ENCODE measurements at regions not wholly inside any gene's neighbourhood (a gene's known extent, or its start where the extent isn't known, plus 50 kb on each side); places are given as distances from the start of the nearest gene placed in this dataset.

DNA sequence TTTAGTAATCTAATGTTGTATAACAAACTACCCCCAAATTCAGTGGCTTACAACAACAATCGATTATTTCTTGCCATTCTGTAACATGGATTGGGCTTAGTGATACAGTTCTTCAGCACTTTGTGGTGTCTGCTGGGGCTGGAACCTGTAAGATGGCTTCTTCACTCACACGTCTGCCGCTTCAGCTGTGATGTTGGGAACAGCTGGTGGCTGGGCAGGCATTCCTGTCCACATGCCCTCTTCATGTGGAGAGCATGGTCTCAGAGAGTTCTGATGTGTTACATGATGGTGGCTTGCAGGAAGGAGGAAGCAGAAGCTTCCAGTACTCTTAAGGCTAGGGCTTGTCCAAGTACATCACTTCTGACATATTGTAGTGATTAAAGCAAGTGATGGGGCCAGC, 276.9 kb downstream of the PTBP2 start:
- no peak for FAIRE-seq

DNA sequence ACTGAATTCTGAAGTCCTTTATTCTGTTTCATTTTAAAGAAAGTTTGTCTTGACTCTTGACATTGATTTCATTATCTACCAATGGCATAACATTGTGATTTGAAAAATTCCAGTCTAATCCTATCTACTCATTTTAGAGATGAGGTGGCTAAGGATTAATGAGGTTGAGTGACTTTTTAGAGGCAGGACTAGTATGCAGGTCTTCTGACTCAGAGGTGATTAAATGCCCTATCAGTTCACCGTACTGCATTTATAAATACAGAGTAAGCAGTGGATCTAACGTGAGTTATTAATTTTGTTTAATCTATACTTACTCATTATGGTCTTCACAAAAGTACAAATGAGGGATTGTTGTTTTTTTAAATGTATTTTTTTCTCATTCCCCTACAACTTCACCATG, 277.6 kb downstream of the PTBP2 start:
- FAIRE-seq = no peak

DNA sequence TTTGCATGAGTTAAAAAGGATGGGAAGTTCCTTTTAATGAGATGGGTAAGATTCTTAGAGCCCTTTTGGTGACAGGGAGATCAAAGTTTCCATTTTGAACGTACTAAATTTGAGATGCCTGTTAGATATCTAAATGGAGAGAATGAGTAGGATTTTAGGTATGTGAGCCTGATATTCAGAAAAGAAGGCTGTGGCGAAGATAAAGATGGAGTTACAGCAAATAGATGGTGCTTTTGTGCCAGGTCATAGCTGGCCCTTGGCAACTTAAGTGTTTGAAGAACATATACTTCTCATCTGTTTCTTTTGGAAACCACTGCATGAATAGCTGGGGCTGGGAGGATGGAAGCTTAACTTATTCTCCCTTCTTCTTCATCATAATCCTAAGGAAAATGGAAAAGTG, 282.5 kb downstream of the PTBP2 start:
- FAIRE-seq = no peak

DNA sequence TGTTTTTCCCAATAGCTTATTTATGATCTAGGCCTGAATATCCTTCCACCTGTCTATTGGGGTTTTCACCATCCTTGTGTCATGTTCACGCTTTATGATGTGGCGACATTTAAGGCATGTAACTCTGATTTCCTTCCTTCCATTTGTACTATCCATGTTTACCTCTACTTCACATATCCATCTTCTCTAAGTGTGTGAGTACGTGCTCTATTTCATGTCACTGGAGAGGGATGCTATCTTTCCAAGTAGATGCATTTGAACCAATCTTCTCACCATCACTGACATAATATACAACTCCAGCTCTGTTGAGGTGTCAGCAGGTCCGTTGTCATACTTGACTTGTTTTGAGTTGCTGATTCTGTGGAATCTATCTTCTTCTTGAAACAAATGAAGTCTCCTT, 283.2 kb downstream of the PTBP2 start:
- no peak for FAIRE-seq

DNA sequence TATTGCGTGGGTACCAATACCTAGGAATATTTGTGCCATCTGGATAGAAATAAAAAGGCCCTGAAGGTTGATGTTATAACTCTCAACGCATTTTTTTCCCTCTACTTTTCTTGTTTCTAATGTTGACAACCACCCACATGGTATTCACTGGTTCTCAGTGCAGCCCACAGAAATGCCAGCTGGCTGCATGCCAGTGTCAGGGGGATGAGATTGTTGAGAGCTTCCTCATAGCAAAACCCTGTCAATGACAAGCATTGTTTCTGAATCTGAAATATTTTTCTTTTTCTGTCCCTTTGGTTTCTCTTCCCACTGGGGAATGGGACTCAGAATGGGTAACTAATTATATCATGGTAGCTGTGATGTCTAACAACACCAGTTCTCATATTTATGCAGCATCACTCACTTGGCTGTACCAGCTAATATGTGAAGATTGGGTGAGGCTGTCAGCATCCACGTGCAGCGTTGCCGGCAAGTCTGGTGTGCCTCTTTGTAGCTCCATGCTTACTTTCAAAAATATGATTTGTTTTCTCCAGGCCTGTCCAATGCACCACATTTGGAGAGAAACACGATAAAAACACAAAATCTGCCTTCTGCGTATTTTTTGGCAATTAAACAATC, 284.6 kb downstream of the PTBP2 start:
- FAIRE-seq = no peak

DNA sequence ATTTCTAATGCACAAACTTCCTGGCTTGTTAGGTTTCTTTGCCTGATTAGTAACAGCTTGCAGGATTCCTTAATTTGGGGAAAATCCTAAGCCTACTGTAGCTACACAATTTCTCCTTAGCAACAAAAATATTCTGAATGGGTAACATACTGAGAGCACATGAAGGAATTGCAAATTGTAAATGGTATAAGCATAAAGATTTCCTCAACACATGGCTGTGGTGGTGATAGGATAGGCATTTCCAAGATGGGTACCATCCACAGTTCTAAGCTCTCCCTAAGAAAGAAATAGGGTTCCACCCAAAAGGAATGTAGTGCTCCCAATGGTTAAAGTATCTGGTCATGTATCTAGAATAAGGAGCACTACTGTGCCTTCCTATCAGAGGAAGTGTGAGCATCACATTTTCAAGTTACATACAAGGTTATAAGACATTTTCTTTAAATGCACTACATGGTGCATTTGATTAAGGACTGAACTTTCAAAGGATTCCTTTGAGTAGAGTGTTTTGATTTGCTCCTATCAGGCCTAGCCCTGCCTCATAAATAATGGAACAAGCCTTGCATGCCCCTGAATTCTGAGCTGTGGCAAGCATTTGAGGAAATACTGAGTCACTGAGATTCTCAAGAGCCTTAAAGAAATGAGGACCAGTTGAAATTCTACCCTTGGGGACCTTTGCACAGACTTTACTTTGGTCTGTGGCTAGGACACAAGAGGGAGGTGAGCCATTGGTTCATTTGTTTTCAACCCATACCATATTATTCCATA, 286.4 kb downstream of the PTBP2 start:
- no peak for FAIRE-seq

DNA sequence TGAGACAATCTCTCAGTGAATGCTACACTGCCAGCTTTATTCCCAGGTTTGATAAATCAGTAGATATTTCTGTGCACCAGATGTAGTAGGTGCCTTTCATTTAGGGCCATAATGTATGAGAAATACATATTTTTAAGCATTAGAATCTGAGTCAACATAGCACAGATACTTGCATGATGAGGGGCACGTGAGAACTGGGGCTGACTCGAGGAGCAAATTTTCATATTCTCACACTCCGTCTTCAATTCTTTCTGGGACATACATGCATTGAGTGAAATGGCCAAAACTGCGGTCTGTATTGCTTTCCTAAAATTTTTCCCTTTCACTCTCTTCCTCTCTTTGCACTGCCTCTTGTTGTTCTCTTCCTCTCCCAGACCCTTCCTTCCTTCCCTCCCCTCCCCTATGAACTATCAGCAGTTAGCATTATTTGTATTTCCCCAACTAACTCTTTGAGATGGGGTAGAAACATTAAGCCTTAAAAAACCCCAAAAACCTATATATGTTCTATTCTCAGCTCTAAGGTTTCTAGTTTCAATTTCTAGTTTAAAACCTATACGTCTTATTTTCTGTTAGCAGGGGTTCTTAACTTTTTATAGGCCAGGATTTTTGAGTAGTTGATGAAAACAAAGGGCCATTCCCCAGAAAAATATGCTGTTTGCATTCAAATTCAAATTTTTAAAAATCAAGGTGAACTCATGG, 289.1 kb downstream of the PTBP2 start:
- no peak for FAIRE-seq

DNA sequence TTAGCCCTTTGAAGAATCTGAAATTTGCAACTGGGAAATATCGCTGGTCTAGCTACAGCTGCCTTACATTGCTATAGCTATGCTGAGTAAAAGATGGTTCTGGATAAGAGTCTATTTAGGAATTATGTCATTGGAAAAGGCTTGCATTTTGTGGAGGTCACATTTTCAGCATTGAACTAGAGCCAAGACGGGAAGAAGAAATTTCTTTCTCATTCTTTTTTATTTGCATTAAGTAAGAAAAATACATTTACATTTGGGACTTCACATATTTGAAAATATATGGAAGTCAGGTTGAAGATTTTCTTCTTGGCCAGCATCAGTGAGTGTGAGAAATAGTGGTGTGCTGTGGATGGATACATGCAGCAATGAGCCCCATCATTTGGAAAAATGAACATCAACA, 291.6 kb downstream of the PTBP2 start:
- FAIRE-seq = no peak

DNA sequence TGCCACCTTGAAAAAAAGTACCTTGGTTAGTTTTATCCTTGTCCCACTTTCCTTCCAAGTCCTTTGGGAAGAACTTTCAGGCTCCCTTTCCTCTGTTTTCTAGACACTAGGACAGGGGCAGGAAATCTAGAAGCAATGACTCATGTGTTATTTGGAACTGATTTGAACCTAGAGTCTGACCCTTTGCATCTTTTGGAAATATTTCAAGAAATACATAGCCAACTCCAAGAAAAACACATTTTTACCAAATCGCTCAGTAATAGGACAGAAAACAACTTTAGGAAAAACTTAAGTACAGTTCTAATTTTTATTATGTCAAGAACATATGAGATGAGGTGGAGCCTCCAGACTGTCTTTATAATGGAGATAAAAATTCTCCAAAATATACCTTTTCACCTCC, 292.4 kb downstream of the PTBP2 start:
- no peak for FAIRE-seq

DNA sequence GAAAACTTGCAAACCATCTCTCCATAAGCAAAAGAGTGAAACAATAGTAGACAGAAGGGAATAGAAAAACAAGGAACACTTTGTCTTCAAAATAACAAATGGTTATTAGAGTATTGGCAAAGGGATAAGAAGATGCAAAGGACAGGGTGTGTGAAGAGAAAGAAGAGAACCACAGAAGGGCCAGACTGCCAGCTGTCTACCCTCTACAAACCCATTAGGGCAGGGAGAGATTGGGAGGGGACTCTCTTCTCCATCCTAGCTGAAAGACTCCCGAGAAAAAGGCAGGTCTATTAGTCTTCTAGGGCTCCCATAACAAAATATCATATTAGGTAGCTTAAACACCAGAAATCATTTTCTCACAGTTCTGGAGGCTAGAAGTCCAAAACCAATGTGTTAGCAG, 292.8 kb downstream of the PTBP2 start:
- FAIRE-seq = no peak

DNA sequence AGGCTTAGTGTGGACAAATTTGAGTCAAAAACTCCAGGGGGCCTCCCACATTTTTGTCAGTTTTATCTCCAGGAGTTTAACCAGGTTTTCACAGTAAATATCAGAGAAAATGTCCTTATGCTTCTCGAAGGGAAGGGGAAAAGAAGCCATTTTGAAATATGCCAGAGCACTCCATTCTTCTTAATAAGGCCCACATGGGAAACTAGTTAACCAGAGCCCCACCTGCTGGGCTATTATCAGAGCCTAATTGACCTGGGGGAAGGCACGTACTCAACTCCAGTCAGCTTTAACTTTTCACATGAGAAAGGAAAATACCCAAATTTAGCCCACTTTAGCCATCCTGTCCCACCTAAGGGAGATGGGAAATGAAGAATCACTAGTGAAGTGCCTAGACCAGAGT, 296.3 kb downstream of the PTBP2 start:
- FAIRE-seq = no peak

All from endometrium (tissue), 2 donors.